ENCODE measurements at regions not wholly inside any gene's neighbourhood (a gene's known extent, or its start where the extent isn't known, plus 50 kb on each side); places are given as distances from the start of the nearest gene placed in this dataset.

DNA sequence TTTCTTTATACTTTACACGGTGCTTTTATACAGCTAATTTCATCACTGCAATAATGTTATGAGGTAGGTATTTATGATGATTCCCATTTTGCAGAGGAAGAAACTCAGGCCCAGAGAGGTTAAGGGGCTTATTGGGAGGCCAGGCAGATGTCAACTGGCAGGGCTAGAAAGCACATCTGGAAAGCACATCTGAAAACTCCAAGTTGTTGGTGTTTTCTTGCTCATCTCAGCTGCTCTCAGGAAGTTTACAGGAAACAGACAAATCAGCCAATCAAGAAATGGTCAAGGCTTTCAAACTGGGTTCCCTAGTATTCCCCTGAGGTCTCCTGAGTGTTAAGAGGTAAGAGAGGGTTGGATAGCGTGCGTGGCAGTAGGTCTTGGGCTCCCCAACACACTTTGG, 124.1 kb upstream of the MED13L start:
- no peaks in the 10 kb centered on the region for H3K9me3 ChIP-seq (ENCODE audit: control insufficient read depth, insufficient read depth, low read length)
- WGBS (ENCODE audit: insufficient coverage), result 96% methylated on average over 2 of the region's 3 CpGs
- Mint-ChIP-seq H3K9me3 (peaks cover 0 to 4% of the 10 kb centered on the region in 2 donors), H3K4me3 (no peak overlapping the region), H3K4me1 (no peaks in the 10 kb centered on the region), H3K27ac (no peak overlapping the region), H3K36me3 (no peaks in the 10 kb centered on the region), H3K27me3 (ENCODE audit: low read depth in 2 of 2) (peaks cover 10 to 15% of the 10 kb centered on the region in 2 donors)
- DNase-seq, result no peak
- H3K27ac ChIP-seq (ENCODE audit: low read length), result no peak overlapping the region
- no peak overlapping the region for H3K4me3 ChIP-seq (ENCODE audit: low read length)
- no peaks in the 10 kb centered on the region for H3K4me1 ChIP-seq (ENCODE audit: control insufficient read depth, insufficient read depth, low read length)
- intact Hi-C loops (cut with micrococcal nuclease), result no loop called here
- no peaks in the 10 kb centered on the region for H3K36me3 ChIP-seq (ENCODE audit: control insufficient read depth, insufficient read depth, low read length)
- TF ChIP-seq, protein P1, sequence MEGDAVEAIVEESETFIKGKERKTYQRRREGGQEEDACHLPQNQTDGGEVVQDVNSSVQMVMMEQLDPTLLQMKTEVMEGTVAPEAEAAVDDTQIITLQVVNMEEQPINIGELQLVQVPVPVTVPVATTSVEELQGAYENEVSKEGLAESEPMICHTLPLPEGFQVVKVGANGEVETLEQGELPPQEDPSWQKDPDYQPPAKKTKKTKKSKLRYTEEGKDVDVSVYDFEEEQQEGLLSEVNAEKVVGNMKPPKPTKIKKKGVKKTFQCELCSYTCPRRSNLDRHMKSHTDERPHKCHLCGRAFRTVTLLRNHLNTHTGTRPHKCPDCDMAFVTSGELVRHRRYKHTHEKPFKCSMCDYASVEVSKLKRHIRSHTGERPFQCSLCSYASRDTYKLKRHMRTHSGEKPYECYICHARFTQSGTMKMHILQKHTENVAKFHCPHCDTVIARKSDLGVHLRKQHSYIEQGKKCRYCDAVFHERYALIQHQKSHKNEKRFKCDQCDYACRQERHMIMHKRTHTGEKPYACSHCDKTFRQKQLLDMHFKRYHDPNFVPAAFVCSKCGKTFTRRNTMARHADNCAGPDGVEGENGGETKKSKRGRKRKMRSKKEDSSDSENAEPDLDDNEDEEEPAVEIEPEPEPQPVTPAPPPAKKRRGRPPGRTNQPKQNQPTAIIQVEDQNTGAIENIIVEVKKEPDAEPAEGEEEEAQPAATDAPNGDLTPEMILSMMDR (IDR thresholded peaks at IDR 0.05), result no peak
- no peak for ATAC-seq
- no peaks in the 10 kb centered on the region for H3K27me3 ChIP-seq (ENCODE audit: control insufficient read depth, insufficient read depth, low read length)

GRCh38 chr12:116402163-116402939, 124.9 kb upstream of the MED13L start:
- Mint-ChIP-seq H3K4me1 (no peaks in the 10 kb centered on the region), H3K36me3 (no peaks in the 10 kb centered on the region), H3K9me3 (peaks cover 0 to 4% of the 10 kb centered on the region in 2 donors), H3K27me3 (ENCODE audit: low read depth in 2 of 2) (peaks cover 10 to 15% of the 10 kb centered on the region in 2 donors), H3K27ac (no peak overlapping the region), H3K4me3 (no peak overlapping the region)
- H3K27ac ChIP-seq (ENCODE audit: low read length), result no peak overlapping the region
- DNase-seq (no peak), ATAC-seq (no peak)
- H3K36me3 ChIP-seq (ENCODE audit: control insufficient read depth, insufficient read depth, low read length), result no peaks in the 10 kb centered on the region
- 88% methylated on average over 9 of the region's 11 CpGs for WGBS (ENCODE audit: insufficient coverage)
- TF ChIP-seq, protein P1 (IDR thresholded peaks at IDR 0.05), result no peak
- H3K4me3 ChIP-seq (ENCODE audit: low read length), result no peak overlapping the region
- no peaks in the 10 kb centered on the region for H3K27me3 ChIP-seq (ENCODE audit: control insufficient read depth, insufficient read depth, low read length)
- no peaks in the 10 kb centered on the region for H3K9me3 ChIP-seq (ENCODE audit: control insufficient read depth, insufficient read depth, low read length)
- no peaks in the 10 kb centered on the region for H3K4me1 ChIP-seq (ENCODE audit: control insufficient read depth, insufficient read depth, low read length)
- intact Hi-C loops (cut with micrococcal nuclease), result no loop called here

- TF ChIP-seq, protein P1 (IDR thresholded peaks at IDR 0.05), result no peak
- H3K4me1 ChIP-seq (ENCODE audit: control insufficient read depth, insufficient read depth, low read length), result no peaks in the 10 kb centered on the region
- DNase-seq, result no peak
Measured at GRCh38 chr12:116403546-116403945, 126.1 kb upstream of the MED13L start.

GRCh38 chr12:116404247-116404646, 126.8 kb upstream of the MED13L start:
- no peaks in the 10 kb centered on the region for H3K4me1 Mint-ChIP-seq
- H3K9me3 Mint-ChIP-seq, result no peaks in the 10 kb centered on the region
- DNase-seq (no peak), ATAC-seq (no peak)
- H3K27me3 ChIP-seq (ENCODE audit: control insufficient read depth, insufficient read depth, low read length), result no peaks in the 10 kb centered on the region
- TF ChIP-seq, protein P1 (IDR thresholded peaks at IDR 0.05), result no peak
- H3K36me3 Mint-ChIP-seq, result no peaks in the 10 kb centered on the region
- intact Hi-C loops (cut with micrococcal nuclease), result no loop called here
- 97% methylated on average over 14 of the region's 14 CpGs for WGBS (ENCODE audit: insufficient coverage)
- no peak overlapping the region for H3K27ac ChIP-seq (ENCODE audit: low read length)
- H3K4me3 Mint-ChIP-seq, result no peak overlapping the region
- no peak overlapping the region for H3K4me3 ChIP-seq (ENCODE audit: low read length)
- no peaks in the 10 kb centered on the region for H3K4me1 ChIP-seq (ENCODE audit: control insufficient read depth, insufficient read depth, low read length)
- H3K27ac Mint-ChIP-seq, result no peak overlapping the region
- no peaks in the 10 kb centered on the region for H3K36me3 ChIP-seq (ENCODE audit: control insufficient read depth, insufficient read depth, low read length)
- H3K27me3 Mint-ChIP-seq (ENCODE audit: low read depth in 2 of 2), result peaks cover 5 to 9% of the 10 kb centered on the region in 2 donors
- H3K9me3 ChIP-seq (ENCODE audit: control insufficient read depth, insufficient read depth, low read length), result no peaks in the 10 kb centered on the region

More at GRCh38 chr12:116403546-116403945, 126.1 kb upstream of the MED13L start:
- WGBS (ENCODE audit: insufficient coverage), result 100% methylated on average over 3 of the region's 3 CpGs
- no peaks in the 10 kb centered on the region for H3K36me3 Mint-ChIP-seq
- no peaks in the 10 kb centered on the region for H3K4me1 Mint-ChIP-seq
- no peak overlapping the region for H3K4me3 Mint-ChIP-seq
- no peak for ATAC-seq
- no peaks in the 10 kb centered on the region for H3K36me3 ChIP-seq (ENCODE audit: control insufficient read depth, insufficient read depth, low read length)
- H3K27ac Mint-ChIP-seq, result no peak overlapping the region
- H3K27me3 ChIP-seq (ENCODE audit: control insufficient read depth, insufficient read depth, low read length), result no peaks in the 10 kb centered on the region
- H3K4me3 ChIP-seq (ENCODE audit: low read length), result no peak overlapping the region
- no peak overlapping the region for H3K27ac ChIP-seq (ENCODE audit: low read length)
- intact Hi-C loops (cut with micrococcal nuclease), result no loop called here
- H3K27me3 Mint-ChIP-seq (ENCODE audit: low read depth in 2 of 2), result peaks cover 7 to 9% of the 10 kb centered on the region in 2 donors
- H3K9me3 ChIP-seq (ENCODE audit: control insufficient read depth, insufficient read depth, low read length), result no peaks in the 10 kb centered on the region
- peaks cover 0 to 3% of the 10 kb centered on the region in 2 donors for H3K9me3 Mint-ChIP-seq

Measured in natural killer cell (primary cell).